ENCODE measurements at regions not wholly inside any gene's neighbourhood (a gene's known extent, or its start where the extent isn't known, plus 50 kb on each side); places are given as distances from the start of the nearest gene placed in this dataset.

- no peaks in the 10 kb centered on the region for H3K27me3 ChIP-seq (ENCODE audit: control insufficient read depth, insufficient read depth, low read length)
- no peak overlapping the region for H3K56ac ChIP-seq (ENCODE audit: extremely low read depth, insufficient read depth, low read length)
- H2AK5ac ChIP-seq (ENCODE audit: low read depth, low read length), result no peak overlapping the region
- no peak for DNase-seq
- no peak overlapping the region for H2BK5ac ChIP-seq (ENCODE audit: low read depth, low read length, poor library complexity, severe bottlenecking)
- no peak overlapping the region for H3K4me3 ChIP-seq (ENCODE audit: insufficient read depth, low read depth, low read length)
- dilution Hi-C loops (cut with HindIII; ENCODE audit: low sequenced_read_pairs, unreplicated experiment) (no loop called here), in situ Hi-C loops (cut with MboI; ENCODE audit: low sequenced_read_pairs) (no loop called here), intact Hi-C loops (cut with micrococcal nuclease) (no loop called here)
- no peaks in the 10 kb centered on the region for H3K79me1 ChIP-seq (ENCODE audit: low read depth in 1 of 2, low read length in 2 of 2)
- 65% methylated on average over 5 of the region's 14 CpGs; no CpG with 5 or more reads in 1 of the 2 experiments for WGBS, 2 experiments (ENCODE audit: extremely low coverage in 2 of 2, insufficient read length in 1 of 2)
- no peak overlapping the region for H4K91ac ChIP-seq (ENCODE audit: insufficient read depth, low read depth, low read length)
- no peak overlapping the region for H3K4me2 ChIP-seq (ENCODE audit: low read depth, low read length)
- no peaks in the 10 kb centered on the region for H3K9me1 ChIP-seq (ENCODE audit: insufficient read depth, low read length)
- no peak overlapping the region for H2AK9ac ChIP-seq (replicated peaks; ENCODE audit: low read depth, low read length, poor library complexity)
- no peak overlapping the region for H3K18ac ChIP-seq (ENCODE audit: low read depth, low read length)
- H3K27ac ChIP-seq (ENCODE audit: insufficient read depth, low read length), result no peak overlapping the region
- H2BK15ac ChIP-seq (ENCODE audit: low read depth, low read length), result no peak overlapping the region
- H2BK20ac ChIP-seq (ENCODE audit: low read depth, low read length), result no peak overlapping the region
- BruUV-seq (replicated peaks), result no TSS peak
- no peak overlapping the region for H3K4ac ChIP-seq (ENCODE audit: low read depth, low read length)
- H2BK120ac ChIP-seq (ENCODE audit: low read depth, low read length), result no peak overlapping the region
- no peaks in the 10 kb centered on the region for H4K20me1 ChIP-seq (ENCODE audit: insufficient read depth, low read length)
- no peaks in the 10 kb centered on the region for H3K4me1 ChIP-seq (ENCODE audit: control insufficient read depth, insufficient read depth, low read length)
- no peak overlapping the region for H2AFZ ChIP-seq (replicated peaks; ENCODE audit: low read length, poor library complexity)
- H3K9me3 ChIP-seq (ENCODE audit: control insufficient read depth, insufficient read depth, low read length), result peaks cover 67% of the 10 kb centered on the region
- no peak overlapping the region for H3K14ac ChIP-seq (replicated peaks; ENCODE audit: low read depth, low read length)
- TF ChIP-seq RFX5 (IDR thresholded peaks at IDR 0.05; ENCODE audit: low read depth, low read length) (no peak), MAZ (IDR thresholded peaks at IDR 0.05; ENCODE audit: borderline replicate concordance, low read depth, low read length) (no peak), SMC3 (IDR thresholded peaks at IDR 0.05; ENCODE audit: low read depth, low read length) (no peak), FOS (IDR thresholded peaks at IDR 0.05; ENCODE audit: low read depth, low read length) (no peak), POLR2A (IDR thresholded peaks at IDR 0.05; ENCODE audit: low read depth, low read length) (no peak), USF2 (IDR thresholded peaks at IDR 0.05; ENCODE audit: low read depth, low read length) (no peak), MAFK (IDR thresholded peaks at IDR 0.05; ENCODE audit: low read depth, low read length) (no peak)
- TF ChIP-seq, protein P1, sequence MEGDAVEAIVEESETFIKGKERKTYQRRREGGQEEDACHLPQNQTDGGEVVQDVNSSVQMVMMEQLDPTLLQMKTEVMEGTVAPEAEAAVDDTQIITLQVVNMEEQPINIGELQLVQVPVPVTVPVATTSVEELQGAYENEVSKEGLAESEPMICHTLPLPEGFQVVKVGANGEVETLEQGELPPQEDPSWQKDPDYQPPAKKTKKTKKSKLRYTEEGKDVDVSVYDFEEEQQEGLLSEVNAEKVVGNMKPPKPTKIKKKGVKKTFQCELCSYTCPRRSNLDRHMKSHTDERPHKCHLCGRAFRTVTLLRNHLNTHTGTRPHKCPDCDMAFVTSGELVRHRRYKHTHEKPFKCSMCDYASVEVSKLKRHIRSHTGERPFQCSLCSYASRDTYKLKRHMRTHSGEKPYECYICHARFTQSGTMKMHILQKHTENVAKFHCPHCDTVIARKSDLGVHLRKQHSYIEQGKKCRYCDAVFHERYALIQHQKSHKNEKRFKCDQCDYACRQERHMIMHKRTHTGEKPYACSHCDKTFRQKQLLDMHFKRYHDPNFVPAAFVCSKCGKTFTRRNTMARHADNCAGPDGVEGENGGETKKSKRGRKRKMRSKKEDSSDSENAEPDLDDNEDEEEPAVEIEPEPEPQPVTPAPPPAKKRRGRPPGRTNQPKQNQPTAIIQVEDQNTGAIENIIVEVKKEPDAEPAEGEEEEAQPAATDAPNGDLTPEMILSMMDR (conservative IDR thresholded peaks at IDR 0.05; ENCODE audit: low read depth, low read length), result no peak
- no peaks in the 10 kb centered on the region for H3K36me3 ChIP-seq (ENCODE audit: control insufficient read depth, insufficient read depth, low read length)
- H3K9ac ChIP-seq (ENCODE audit: low read depth, low read length), result no peak overlapping the region
- no peak for ATAC-seq (ENCODE audit: low read depth)
- H4K8ac ChIP-seq (ENCODE audit: low read depth in 2 of 2, low read length in 2 of 2), result no peak overlapping the region
- H3K23ac ChIP-seq (ENCODE audit: low read depth, low read length), result no peak overlapping the region
- POLR2A ChIA-PET (ENCODE audit: unreplicated experiment), result no interaction called here
- no peak overlapping the region for H4K5ac ChIP-seq (ENCODE audit: low read depth, low read length)
- CTCF ChIA-PET, result no interaction called here
Observed at GRCh38 chr1:2920421-2921015, 100.7 kb upstream of the ACTRT2 start.

Measured in IMR-90 (cell line).